ENCODE measurements at regions not wholly inside any gene's neighbourhood (a gene's known extent, or its start where the extent isn't known, plus 50 kb on each side); places are given as distances from the start of the nearest gene placed in this dataset.

DNA sequence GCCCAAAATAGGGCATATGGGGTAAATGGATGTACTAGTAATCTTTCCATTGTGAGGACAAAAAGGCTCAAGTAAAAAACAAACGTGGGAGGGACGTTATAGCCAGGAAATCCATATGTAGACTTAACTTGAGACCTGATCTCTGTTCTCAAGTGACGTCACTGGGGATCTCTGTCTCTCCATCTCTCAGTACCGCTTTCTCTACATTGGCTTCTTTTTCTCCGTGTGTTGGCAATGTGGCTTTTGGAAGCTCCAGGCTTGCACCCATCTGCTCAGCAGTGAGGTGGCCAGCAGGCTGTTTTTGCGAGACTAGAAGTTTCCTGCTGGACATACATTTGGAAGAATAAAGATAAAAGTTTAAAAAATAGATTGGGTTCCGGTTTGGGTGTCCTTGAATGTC lies 66.0 kb upstream of the NRXN3 start:
- H3K27me3 ChIP-seq (replicated peaks in 2 of 5; ENCODE audit: control insufficient read depth in 4 of 5, insufficient read depth in 5 of 5, low read length in 4 of 5) = peaks cover 0 to 2% (median 0%) of the 10 kb centered on the region in 5 experiments
- POLR2A ChIA-PET = no interaction called here
- CTCF ChIA-PET = no interaction called here
- 80% methylated on average over 6 of the region's 7 CpGs for WGBS (ENCODE audit: insufficient coverage)
- no peak for DNase-seq
- peaks cover 3 to 23% (median 16%) of the 10 kb centered on the region in 4 experiments for H3K4me1 ChIP-seq (ENCODE audit: control extremely low read depth in 1 of 4, control insufficient read depth in 4 of 4, insufficient read depth in 4 of 4, low read length in 3 of 4)
- H3K9me3 ChIP-seq (ENCODE audit: control extremely low read depth in 1 of 5, control insufficient read depth in 4 of 5, insufficient read depth in 2 of 5, low read depth in 1 of 5, low read length in 4 of 5) = no peaks in the 10 kb centered on the region
- no peak overlapping the region for H3K27ac ChIP-seq (ENCODE audit: insufficient read depth in 1 of 2, low read depth in 1 of 2, low read length in 2 of 2, poor library complexity in 1 of 2, severe bottlenecking in 2 of 2)
- no peaks in the 10 kb centered on the region for H3K36me3 ChIP-seq (ENCODE audit: control insufficient read depth in 4 of 4, insufficient read depth in 4 of 4, low read length in 3 of 4)
- H3K4me3 ChIP-seq (ENCODE audit: control insufficient read depth in 1 of 7, extremely low read depth in 1 of 7, insufficient read depth in 4 of 7, low read depth in 2 of 7, low read length in 6 of 7) = no peak overlapping the region

DNA sequence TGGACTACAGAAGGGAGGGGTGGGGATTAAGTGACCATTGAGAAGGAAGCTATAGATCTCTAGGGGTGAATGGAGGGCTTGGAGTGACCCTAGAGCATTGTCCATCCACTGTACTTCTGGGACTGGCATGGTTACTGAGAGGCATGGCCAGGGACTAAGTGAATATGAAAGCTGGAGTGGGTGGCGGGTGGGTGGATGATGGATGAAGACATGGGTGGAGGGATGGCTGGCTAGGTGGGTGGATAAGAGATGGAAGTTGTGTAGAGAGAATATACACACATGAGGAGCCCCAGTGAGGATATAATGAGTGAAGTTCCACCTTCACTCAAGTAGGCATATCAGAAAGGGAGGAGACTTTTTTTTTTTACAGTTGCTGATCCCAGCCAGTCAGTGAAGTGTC lies 65.5 kb upstream of the NRXN3 start:
- Histone ChIP-seq H3K4me1 (ENCODE audit: control extremely low read depth in 1 of 4, control insufficient read depth in 4 of 4, insufficient read depth in 4 of 4, low read length in 3 of 4) (peaks cover 3 to 23% (median 16%) of the 10 kb centered on the region in 4 experiments), H3K4me3 (ENCODE audit: control insufficient read depth in 1 of 7, extremely low read depth in 1 of 7, insufficient read depth in 4 of 7, low read depth in 2 of 7, low read length in 6 of 7) (no peak overlapping the region), H3K9me3 (ENCODE audit: control extremely low read depth in 1 of 5, control insufficient read depth in 4 of 5, insufficient read depth in 2 of 5, low read depth in 1 of 5, low read length in 4 of 5) (no peaks in the 10 kb centered on the region), H3K27me3 (replicated peaks in 2 of 5; ENCODE audit: control insufficient read depth in 4 of 5, insufficient read depth in 5 of 5, low read length in 4 of 5) (peaks cover 0 to 2% (median 0%) of the 10 kb centered on the region in 5 experiments), H3K36me3 (ENCODE audit: control insufficient read depth in 4 of 4, insufficient read depth in 4 of 4, low read length in 3 of 4) (no peaks in the 10 kb centered on the region), H3K27ac (ENCODE audit: insufficient read depth in 1 of 2, low read depth in 1 of 2, low read length in 2 of 2, poor library complexity in 1 of 2, severe bottlenecking in 2 of 2) (no peak overlapping the region)
- CTCF ChIA-PET = no interaction called here
- POLR2A ChIA-PET = no interaction called here
- 100% methylated on average over 1 of the region's 1 CpG for WGBS (ENCODE audit: insufficient coverage)
- peak in 1 of 3 donors; percentile 58 for DNase-seq

DNA sequence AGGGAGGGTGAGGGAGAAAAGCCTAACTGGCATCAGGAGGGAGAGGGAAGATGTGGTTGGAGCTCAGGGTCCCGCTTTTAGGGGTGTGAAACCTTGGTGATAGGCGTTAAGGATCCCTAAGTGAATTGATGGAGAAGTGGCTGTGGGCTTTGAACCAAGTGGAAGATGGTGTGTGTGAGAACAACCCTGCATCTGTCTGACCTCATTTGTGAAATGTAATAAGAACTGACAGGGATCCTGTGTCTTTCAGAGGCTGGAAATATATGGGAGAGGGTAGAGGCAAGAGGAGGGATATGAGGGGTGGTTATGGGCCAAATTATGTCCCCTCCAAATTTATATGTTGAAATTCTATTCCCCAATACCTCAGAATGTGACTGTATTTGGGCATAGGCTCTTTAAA lies 63.8 kb upstream of the NRXN3 start:
- no peak overlapping the region for H3K27ac ChIP-seq (ENCODE audit: insufficient read depth in 1 of 2, low read depth in 1 of 2, low read length in 2 of 2, poor library complexity in 1 of 2, severe bottlenecking in 2 of 2)
- H3K36me3 ChIP-seq (ENCODE audit: control insufficient read depth in 4 of 4, insufficient read depth in 4 of 4, low read length in 3 of 4) = no peaks in the 10 kb centered on the region
- WGBS (ENCODE audit: insufficient coverage) = 90% methylated on average over 2 of the region's 2 CpGs
- ChIA-PET POLR2A (no interaction called here), CTCF (no interaction called here)
- peaks cover 3 to 23% (median 16%) of the 10 kb centered on the region in 4 experiments for H3K4me1 ChIP-seq (ENCODE audit: control extremely low read depth in 1 of 4, control insufficient read depth in 4 of 4, insufficient read depth in 4 of 4, low read length in 3 of 4)
- no peaks in the 10 kb centered on the region for H3K9me3 ChIP-seq (ENCODE audit: control extremely low read depth in 1 of 5, control insufficient read depth in 4 of 5, insufficient read depth in 2 of 5, low read depth in 1 of 5, low read length in 4 of 5)
- H3K4me3 ChIP-seq (ENCODE audit: control insufficient read depth in 1 of 7, extremely low read depth in 1 of 7, insufficient read depth in 4 of 7, low read depth in 2 of 7, low read length in 6 of 7) = no peak overlapping the region
- peaks cover 0 to 2% (median 0%) of the 10 kb centered on the region in 5 experiments for H3K27me3 ChIP-seq (replicated peaks in 2 of 5; ENCODE audit: control insufficient read depth in 4 of 5, insufficient read depth in 5 of 5, low read length in 4 of 5)
- DNase-seq = no peak

DNA sequence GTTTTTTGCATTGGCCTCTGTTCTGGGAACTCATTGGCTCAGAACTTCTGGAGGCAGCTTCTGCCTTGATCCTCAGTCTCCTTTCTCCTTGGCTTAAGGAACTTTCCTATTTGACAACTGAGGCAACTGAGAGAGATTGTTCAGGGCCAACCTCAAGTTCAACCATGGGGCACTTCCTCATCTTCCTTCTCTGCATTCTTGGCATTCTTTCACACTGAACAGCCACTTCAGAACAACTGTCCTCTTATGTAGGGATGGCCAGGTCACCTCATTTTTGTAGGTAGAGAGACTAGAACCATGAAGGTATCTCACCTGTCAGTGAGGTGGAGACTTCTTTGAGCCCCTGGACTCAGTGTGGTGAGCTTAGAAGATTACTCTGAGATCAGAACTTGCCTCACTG lies 63.0 kb upstream of the NRXN3 start:
- ChIA-PET CTCF (no interaction called here), POLR2A (no interaction called here)
- no peak overlapping the region for H3K4me3 ChIP-seq (ENCODE audit: control insufficient read depth in 1 of 7, extremely low read depth in 1 of 7, insufficient read depth in 4 of 7, low read depth in 2 of 7, low read length in 6 of 7)
- no peaks in the 10 kb centered on the region for H3K9me3 ChIP-seq (ENCODE audit: control extremely low read depth in 1 of 5, control insufficient read depth in 4 of 5, insufficient read depth in 2 of 5, low read depth in 1 of 5, low read length in 4 of 5)
- H3K27ac ChIP-seq (ENCODE audit: insufficient read depth in 1 of 2, low read depth in 1 of 2, low read length in 2 of 2, poor library complexity in 1 of 2, severe bottlenecking in 2 of 2) = no peak overlapping the region
- DNase-seq = no peak
- H3K4me1 ChIP-seq (ENCODE audit: control extremely low read depth in 1 of 4, control insufficient read depth in 4 of 4, insufficient read depth in 4 of 4, low read length in 3 of 4) = peaks cover 3 to 23% (median 16%) of the 10 kb centered on the region in 4 experiments
- H3K27me3 ChIP-seq (replicated peaks in 2 of 5; ENCODE audit: control insufficient read depth in 4 of 5, insufficient read depth in 5 of 5, low read length in 4 of 5) = peaks cover 0 to 2% (median 0%) of the 10 kb centered on the region in 5 experiments
- H3K36me3 ChIP-seq (ENCODE audit: control insufficient read depth in 4 of 4, insufficient read depth in 4 of 4, low read length in 3 of 4) = no peaks in the 10 kb centered on the region

DNA sequence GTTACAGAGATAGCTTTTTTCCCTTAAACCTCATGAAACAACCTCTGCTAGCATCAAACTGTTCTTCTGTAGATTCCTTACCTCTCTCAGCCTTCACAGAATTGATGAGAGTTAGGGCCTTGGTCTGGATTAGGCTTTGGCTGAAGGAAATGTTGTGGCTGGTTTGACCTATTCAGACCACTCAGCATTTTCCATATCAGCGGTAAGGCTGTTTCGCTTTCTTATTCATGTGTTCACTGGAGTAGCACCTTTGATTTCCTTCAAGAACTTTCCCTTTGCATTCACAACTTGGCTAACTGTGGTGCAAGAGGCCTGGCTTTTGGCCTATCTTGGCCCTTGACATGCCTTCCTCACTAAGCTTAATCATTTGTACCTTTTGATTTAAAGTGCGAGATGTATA lies 50.7 kb upstream of the NRXN3 start:
- peaks cover 0 to 9% (median 1%) of the 10 kb centered on the region in 5 experiments for H3K9me3 ChIP-seq (ENCODE audit: control extremely low read depth in 1 of 5, control insufficient read depth in 4 of 5, insufficient read depth in 2 of 5, low read depth in 1 of 5, low read length in 4 of 5)
- H3K4me3 ChIP-seq (ENCODE audit: control insufficient read depth in 1 of 7, extremely low read depth in 1 of 7, insufficient read depth in 4 of 7, low read depth in 2 of 7, low read length in 6 of 7) = no peak overlapping the region
- no peak overlapping the region for H3K27ac ChIP-seq (ENCODE audit: insufficient read depth in 1 of 2, low read depth in 1 of 2, low read length in 2 of 2, poor library complexity in 1 of 2, severe bottlenecking in 2 of 2)
- ChIA-PET POLR2A (interaction anchor here (0.7 kb wide), 1 partner anchor 80 kb away, joined by 4 read pairs; no protein-coding TSS in a partner anchor), CTCF (no interaction called here)
- 92% methylated on average over 2 of the region's 3 CpGs for WGBS (ENCODE audit: insufficient coverage)
- H3K27me3 ChIP-seq (replicated peaks in 2 of 5; ENCODE audit: control insufficient read depth in 4 of 5, insufficient read depth in 5 of 5, low read length in 4 of 5) = no peaks in the 10 kb centered on the region
- H3K4me1 ChIP-seq (ENCODE audit: control extremely low read depth in 1 of 4, control insufficient read depth in 4 of 4, insufficient read depth in 4 of 4, low read length in 3 of 4) = peaks cover 2 to 8% (median 4%) of the 10 kb centered on the region in 4 experiments
- no peak for DNase-seq
- H3K36me3 ChIP-seq (ENCODE audit: control insufficient read depth in 4 of 4, insufficient read depth in 4 of 4, low read length in 3 of 4) = no peaks in the 10 kb centered on the region

Measured in common myeloid progenitor, CD34-positive (primary cell).